ENCODE measurements at regions not wholly inside any gene's neighbourhood (a gene's known extent, or its start where the extent isn't known, plus 50 kb on each side); places are given as distances from the start of the nearest gene placed in this dataset.
"Not testable (repeated sequence)": the region's sequence is repeated elsewhere in the genome, so short reads cannot be mapped to it uniquely, and the experiment has no call there.

DNA sequence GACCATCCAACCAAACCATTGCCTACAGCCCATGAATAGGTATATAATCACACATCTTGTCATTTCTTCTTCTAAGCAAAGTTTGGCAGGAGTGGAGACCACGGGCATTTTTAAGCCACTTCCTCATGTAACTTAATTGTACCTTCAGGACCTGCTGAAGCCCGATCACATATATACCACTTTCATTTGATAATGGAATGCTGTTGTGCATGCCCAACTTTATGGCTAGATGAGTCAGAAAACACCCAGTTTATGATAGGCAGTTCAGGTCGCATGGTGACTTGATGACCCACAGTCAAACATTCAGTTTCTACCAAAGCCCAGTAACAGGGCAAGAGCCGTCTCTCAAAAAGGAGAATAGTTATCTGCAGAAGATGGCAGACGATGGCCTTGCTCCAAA is 2295.0 kb upstream of the ACO1 start:
- H3K36me3 Mint-ChIP-seq (ENCODE audit: low read depth) = no peaks in the 10 kb centered on the region
- POLR2A ChIA-PET = no interaction called here

DNA sequence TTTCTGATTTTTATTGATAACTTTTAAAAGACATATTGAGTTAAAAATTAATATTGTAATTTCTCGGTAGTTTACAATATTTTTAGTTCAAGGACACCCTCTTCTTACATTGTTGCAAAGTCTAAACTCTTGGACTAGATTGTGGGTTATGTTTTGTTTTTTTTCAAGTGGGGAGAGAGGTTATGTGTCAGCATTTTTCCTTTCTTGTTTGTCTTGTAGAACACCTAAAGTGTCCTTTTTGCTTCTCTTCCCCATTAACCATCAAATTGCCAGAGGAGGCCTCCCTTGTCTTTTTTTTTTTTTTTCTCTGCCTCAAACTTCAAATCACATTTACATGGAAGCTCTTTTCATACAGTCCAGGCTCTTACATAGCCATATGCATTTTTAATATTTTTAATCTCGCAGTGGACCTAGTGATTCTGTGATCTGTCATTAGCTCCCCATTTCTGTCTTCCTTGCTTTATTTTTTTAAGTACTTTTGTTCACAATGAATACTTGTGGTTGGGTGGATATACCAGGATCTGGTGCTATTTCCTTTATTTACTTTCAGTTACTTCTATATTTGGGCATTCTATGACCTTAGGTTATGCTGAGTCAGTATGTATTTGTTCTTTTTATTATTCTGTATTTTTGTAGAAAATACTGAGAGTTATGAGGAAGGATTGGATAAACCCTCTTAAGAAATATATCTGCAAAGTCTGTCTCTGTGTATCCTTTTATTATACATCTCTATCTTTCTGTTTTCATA is 2280.6 kb upstream of the ACO1 start:
- POLR2A ChIA-PET = no interaction called here
- H3K4me1 Mint-ChIP-seq = no peaks in the 10 kb centered on the region
- no peak for DNase-seq
- H3K36me3 Mint-ChIP-seq (ENCODE audit: low read depth) = no peaks in the 10 kb centered on the region
- H3K9me3 Mint-ChIP-seq = peaks cover 4% of the 10 kb centered on the region
- H3K27me3 Mint-ChIP-seq = no peaks in the 10 kb centered on the region
- CTCF ChIA-PET = no interaction called here
- H3K4me3 Mint-ChIP-seq = no peak overlapping the region
- no peak overlapping the region for H3K27ac Mint-ChIP-seq

More for the DNA sequence above, 2295.0 kb upstream of the ACO1 start:
- DNase-seq = no peak
- no peak overlapping the region for H3K4me3 Mint-ChIP-seq
- CTCF ChIA-PET = no interaction called here
- no peak overlapping the region for H3K27ac Mint-ChIP-seq
- no peaks in the 10 kb centered on the region for H3K4me1 Mint-ChIP-seq
- H3K9me3 Mint-ChIP-seq = no peaks in the 10 kb centered on the region
- no peaks in the 10 kb centered on the region for H3K27me3 Mint-ChIP-seq

DNA sequence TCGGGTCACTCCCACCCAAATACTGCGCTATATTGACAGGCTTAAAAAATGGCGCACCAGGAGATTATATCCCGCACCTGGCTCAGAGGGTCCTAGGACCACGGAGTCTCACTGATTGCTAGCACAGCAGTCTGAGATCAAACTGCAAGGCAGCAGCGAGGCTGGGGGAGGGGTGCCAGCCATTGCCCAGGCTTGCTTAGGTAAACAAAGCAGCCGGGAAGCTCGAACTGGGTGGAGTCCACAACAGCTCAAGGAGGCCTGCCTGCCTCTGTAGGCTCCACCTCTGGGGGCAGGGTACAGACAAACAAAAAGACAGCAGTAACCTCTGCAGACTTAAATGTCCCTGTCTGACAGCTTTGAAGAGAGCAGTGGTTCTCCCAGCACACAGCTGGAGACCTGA is 2277.3 kb upstream of the ACO1 start:
- H3K36me3 Mint-ChIP-seq (ENCODE audit: low read depth); H3K9me3 Mint-ChIP-seq; H3K27ac Mint-ChIP-seq; CTCF ChIA-PET; DNase-seq; H3K4me1 Mint-ChIP-seq; H3K27me3 Mint-ChIP-seq; POLR2A ChIA-PET; H3K4me3 Mint-ChIP-seq: not testable (repeated sequence)

DNA sequence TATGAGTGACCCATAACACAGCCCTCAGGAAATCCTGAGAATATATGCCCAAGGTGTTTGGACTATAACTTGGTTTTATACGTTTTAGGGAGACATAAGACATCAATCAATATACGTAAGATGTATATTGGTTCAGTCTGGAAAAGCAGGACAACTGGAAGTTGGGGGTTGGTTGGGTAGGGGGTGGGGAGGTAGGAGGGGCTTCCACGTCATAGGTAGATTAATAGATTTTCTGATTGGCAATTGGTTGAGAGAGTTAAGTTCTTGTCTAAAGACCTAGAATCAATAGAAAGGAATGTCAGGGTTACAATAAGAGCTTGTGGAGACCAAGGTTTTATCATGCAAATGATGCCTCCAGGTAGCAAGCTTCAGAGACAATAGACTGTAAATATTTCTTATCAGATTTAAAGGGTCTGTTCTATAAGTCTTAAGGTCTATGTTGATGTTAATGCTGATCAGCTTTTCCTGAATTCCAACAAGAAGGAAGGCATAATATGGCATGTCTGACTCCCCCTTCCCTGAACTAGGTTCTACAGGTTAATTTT is 2267.7 kb upstream of the ACO1 start:
- Mint-ChIP-seq H3K27me3 (no peaks in the 10 kb centered on the region), H3K9me3 (no peaks in the 10 kb centered on the region), H3K36me3 (ENCODE audit: low read depth) (no peaks in the 10 kb centered on the region), H3K4me1 (no peaks in the 10 kb centered on the region), H3K27ac (no peak overlapping the region), H3K4me3 (no peak overlapping the region)
- ChIA-PET CTCF (no interaction called here), POLR2A (no interaction called here)
- no peak for DNase-seq

DNA sequence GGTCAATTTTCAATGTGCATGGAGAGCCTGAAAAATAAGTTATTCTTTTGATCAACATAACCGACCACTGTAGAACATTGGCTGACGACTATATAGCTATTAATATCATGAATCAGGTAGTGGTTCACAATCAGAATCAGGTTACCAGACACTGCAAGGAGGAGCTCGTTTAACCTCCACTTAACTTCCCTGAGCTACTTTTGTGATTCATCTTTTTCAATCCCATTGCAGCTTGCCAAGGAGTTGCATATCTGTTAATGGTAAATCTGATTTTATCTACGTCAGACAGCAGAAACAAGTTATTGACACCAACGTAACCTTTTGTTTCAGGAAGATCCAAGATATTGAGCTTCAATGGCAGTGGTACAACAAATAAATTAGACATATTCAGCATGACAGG is 2263.8 kb upstream of the ACO1 start:
- DNase-seq = no peak
- Mint-ChIP-seq H3K27me3 (no peaks in the 10 kb centered on the region), H3K4me3 (no peak overlapping the region), H3K4me1 (no peaks in the 10 kb centered on the region), H3K9me3 (no peaks in the 10 kb centered on the region), H3K36me3 (ENCODE audit: low read depth) (no peaks in the 10 kb centered on the region), H3K27ac (no peak overlapping the region)
- POLR2A ChIA-PET = no interaction called here
- CTCF ChIA-PET = interaction anchor here (0.7 kb wide), 1 partner anchor 27 kb away, joined by 3 read pairs; no protein-coding TSS in a partner anchor

DNA sequence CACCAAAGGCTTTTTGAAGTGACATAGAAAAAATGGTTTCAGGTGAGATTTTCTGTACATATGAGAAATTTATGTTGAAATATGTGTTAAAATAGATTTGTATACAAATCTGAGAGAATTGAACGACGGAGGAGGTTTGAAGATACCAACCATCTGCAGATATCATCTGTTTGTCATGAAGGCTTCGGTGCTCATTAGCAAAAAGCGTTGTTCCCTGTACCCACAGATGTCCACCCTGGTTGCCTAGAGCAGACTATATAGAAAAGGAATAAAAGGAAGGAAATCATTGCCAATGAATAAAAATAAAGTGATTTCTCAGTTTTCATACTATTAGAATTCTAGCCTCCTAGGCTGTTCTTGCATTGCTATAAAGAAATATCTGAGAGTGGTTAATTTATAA is 2262.8 kb upstream of the ACO1 start:
- Mint-ChIP-seq H3K9me3 (no peaks in the 10 kb centered on the region), H3K4me1 (no peaks in the 10 kb centered on the region), H3K36me3 (ENCODE audit: low read depth) (no peaks in the 10 kb centered on the region), H3K4me3 (no peak overlapping the region), H3K27ac (no peak overlapping the region), H3K27me3 (no peaks in the 10 kb centered on the region)
- POLR2A ChIA-PET = no interaction called here
- CTCF ChIA-PET = no interaction called here
- no peak for DNase-seq

DNA sequence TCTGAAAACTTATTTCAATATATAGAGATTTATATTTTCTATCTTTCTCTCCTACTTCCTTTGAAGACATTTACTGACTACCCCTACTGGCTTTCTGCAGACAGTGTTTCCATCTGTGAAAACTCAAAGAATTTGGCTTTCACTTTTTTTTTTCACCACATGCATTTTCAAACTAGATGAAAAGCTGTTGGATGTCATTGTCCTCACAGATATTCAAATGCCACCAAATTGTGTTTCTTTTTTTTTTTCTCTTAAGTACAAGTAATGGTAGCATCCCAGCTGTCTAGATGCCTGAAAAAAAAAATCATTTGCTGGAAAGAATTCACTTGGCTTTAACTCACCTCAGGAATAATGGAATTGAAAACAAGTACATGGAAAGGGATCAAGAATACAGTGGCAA is 2258.6 kb upstream of the ACO1 start:
- H3K27me3 Mint-ChIP-seq = no peaks in the 10 kb centered on the region
- H3K4me3 Mint-ChIP-seq = no peak overlapping the region
- no peaks in the 10 kb centered on the region for H3K36me3 Mint-ChIP-seq (ENCODE audit: low read depth)
- CTCF ChIA-PET = no interaction called here
- H3K27ac Mint-ChIP-seq = no peak overlapping the region
- H3K9me3 Mint-ChIP-seq = no peaks in the 10 kb centered on the region
- POLR2A ChIA-PET = no interaction called here
- H3K4me1 Mint-ChIP-seq = no peaks in the 10 kb centered on the region
- no peak for DNase-seq

DNA sequence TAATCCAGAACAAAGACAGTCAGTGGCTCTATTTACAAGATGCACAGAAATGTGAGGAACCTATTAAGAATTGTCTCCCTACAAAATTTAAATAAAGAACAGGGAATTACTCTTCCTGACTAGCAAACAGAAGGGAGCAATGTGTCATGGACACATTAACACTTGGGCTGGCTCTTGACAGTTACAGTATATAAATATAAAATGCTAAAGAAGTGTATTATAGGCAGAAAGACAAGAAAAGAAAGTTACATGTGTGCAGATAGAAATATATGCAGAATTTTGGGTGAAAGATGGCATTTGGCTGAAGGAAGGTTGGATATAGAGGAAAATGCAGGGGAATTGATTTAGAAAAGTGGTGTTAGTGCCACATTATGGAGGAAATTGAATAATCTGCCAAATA is 2257.1 kb upstream of the ACO1 start:
- CTCF ChIA-PET = no interaction called here
- no peaks in the 10 kb centered on the region for H3K9me3 Mint-ChIP-seq
- no peaks in the 10 kb centered on the region for H3K36me3 Mint-ChIP-seq (ENCODE audit: low read depth)
- no peak for DNase-seq
- no peak overlapping the region for H3K4me3 Mint-ChIP-seq
- POLR2A ChIA-PET = no interaction called here
- H3K27me3 Mint-ChIP-seq = no peaks in the 10 kb centered on the region
- H3K27ac Mint-ChIP-seq = no peak overlapping the region
- H3K4me1 Mint-ChIP-seq = no peaks in the 10 kb centered on the region

DNA sequence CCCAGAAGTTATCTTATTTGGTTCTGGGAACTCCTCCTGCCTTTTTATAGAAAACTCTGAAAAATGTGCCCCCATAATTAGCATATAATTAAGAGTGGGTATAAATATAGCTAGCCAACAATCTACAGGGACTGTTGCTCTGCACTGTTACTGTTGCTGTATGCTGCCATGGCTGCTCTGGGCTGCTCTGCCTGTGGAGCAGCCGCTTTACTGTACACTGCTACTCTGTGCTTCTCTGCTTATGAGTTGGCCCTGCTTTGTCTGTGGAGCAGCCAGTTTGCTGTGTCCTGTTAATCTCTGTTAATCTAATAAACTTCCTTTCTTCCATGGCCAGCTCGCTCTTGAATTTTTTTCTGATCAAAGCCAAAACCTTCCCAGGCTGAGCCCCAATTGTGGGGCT is 2244.0 kb upstream of the ACO1 start:
- H3K4me1 Mint-ChIP-seq = no peaks in the 10 kb centered on the region
- ChIA-PET POLR2A (interaction anchor here (0.6 kb wide), 1 partner anchor 453 kb away, joined by 4 read pairs; no protein-coding TSS in a partner anchor), CTCF (no interaction called here)
- H3K9me3 Mint-ChIP-seq = peaks cover 11% of the 10 kb centered on the region
- H3K4me3 Mint-ChIP-seq = no peak overlapping the region
- no peak overlapping the region for H3K27ac Mint-ChIP-seq
- H3K36me3 Mint-ChIP-seq (ENCODE audit: low read depth) = no peaks in the 10 kb centered on the region
- no peak for DNase-seq
- no peaks in the 10 kb centered on the region for H3K27me3 Mint-ChIP-seq

DNA sequence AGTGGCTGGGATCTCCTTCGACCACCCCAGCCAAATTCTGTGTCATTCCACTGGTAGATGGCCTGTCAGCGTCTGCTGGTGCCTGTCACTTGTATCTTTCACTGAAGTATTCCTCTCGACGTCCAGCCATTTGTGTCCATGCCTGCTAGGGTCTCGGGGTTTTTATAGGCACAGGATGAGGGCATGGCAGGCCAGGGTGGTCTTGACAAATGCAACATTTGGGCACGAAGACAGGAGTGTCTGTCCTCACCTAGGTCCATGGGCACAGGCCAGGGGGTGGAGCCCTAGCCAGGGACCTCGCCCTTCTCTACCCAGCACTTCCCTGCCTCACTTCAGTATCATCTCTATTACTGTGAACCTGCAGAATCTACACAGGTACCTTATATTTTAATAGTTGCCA is 2223.9 kb upstream of the ACO1 start:
- no peak for DNase-seq
- no peaks in the 10 kb centered on the region for H3K27me3 Mint-ChIP-seq

DNA sequence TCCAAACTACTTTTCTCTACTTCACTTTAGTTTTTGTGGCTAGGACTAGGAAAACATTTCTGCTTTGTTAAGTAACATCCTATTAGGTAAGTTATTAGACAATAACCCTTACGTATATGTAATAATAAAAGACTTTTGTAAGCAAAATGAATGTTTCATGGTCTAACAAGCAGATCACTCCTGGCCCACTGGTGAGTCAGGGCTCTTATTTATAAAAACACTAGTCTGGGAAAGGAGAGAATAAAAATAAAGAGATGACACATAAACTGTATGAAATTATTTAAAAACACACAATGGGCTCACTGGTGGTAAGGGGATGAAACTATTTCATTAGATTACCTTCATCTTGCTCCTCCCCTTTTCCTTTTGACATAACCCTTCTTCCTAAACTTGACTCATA is 2212.2 kb upstream of the ACO1 start:
- Mint-ChIP-seq H3K27me3 (no peaks in the 10 kb centered on the region), H3K4me3 (no peak overlapping the region), H3K27ac (no peak overlapping the region), H3K36me3 (ENCODE audit: low read depth) (no peaks in the 10 kb centered on the region), H3K4me1 (no peaks in the 10 kb centered on the region), H3K9me3 (no peaks in the 10 kb centered on the region)
- no peak for DNase-seq
- CTCF ChIA-PET = no interaction called here
- POLR2A ChIA-PET = no interaction called here

More for the DNA sequence above, 2223.9 kb upstream of the ACO1 start:
- Mint-ChIP-seq H3K36me3 (ENCODE audit: low read depth) (no peaks in the 10 kb centered on the region), H3K27ac (no peak overlapping the region), H3K4me3 (no peak overlapping the region), H3K9me3 (no peaks in the 10 kb centered on the region), H3K4me1 (no peaks in the 10 kb centered on the region)
- POLR2A ChIA-PET = no interaction called here
- CTCF ChIA-PET = no interaction called here

DNA sequence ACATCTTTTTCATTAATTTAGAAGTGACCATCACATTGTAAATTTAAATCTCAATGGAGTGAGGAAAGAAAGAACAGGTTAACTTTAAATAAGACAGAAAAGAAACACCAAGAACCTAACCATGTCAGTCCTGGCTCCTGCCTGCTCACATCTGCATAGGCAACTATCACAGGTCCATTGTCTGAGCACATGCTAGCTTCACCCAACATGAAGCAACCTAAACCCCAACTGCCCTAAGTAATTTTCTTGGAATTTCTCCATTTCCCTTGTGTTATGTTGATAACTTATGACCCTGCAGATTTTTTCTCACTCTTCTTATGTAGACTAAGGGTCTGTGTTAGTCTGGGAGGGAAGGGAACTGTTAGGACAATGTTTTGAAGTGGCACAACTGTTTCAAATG is 2205.8 kb upstream of the ACO1 start:
- H3K27me3 Mint-ChIP-seq = no peaks in the 10 kb centered on the region
- DNase-seq = no peak
- ChIA-PET CTCF (no interaction called here), POLR2A (no interaction called here)
- no peaks in the 10 kb centered on the region for H3K36me3 Mint-ChIP-seq (ENCODE audit: low read depth)
- H3K27ac Mint-ChIP-seq = no peak overlapping the region
- no peaks in the 10 kb centered on the region for H3K9me3 Mint-ChIP-seq
- no peaks in the 10 kb centered on the region for H3K4me1 Mint-ChIP-seq
- no peak overlapping the region for H3K4me3 Mint-ChIP-seq

DNA sequence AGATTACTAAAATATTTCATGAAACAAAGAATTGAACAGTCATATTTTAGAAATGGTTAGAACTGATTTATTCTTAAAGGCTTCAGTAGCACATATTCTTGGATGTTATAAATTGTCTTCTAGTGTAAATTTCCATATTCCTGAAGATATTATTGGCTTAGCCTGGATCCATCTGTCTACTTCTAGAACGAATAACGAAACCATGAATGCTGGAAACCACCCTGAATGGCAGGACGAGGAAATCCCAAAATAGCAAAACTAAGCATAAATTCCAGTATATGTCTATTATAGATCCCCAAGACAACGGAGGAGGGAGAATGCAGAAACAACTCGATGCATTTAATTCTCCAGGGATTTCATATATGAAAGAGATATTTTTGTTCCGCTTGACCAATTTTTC is 2191.0 kb upstream of the ACO1 start:
- Mint-ChIP-seq H3K27ac (no peak overlapping the region), H3K36me3 (ENCODE audit: low read depth) (no peaks in the 10 kb centered on the region), H3K4me3 (no peak overlapping the region), H3K4me1 (no peaks in the 10 kb centered on the region), H3K27me3 (no peaks in the 10 kb centered on the region), H3K9me3 (peaks cover 17% of the 10 kb centered on the region)
- no peak for DNase-seq
- ChIA-PET POLR2A (no interaction called here), CTCF (no interaction called here)

DNA sequence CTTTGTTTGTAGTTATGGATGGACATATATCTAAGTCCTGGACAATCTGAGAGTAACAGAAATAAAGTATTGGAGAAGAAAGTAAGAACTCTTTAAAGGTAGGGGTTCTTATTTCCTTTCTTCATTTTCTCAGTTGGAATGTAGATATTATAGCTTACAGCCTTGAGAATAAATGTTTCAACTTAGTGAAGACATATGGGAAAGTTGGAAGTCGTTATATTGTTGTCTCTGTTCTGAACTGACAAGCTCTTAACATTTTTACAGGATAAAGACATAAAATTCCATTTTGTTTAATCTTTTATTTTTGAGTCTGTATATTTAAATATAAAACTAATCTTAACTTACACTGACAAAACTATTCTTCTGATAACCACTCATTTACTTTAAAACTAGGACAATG is 2187.5 kb upstream of the ACO1 start:
- H3K4me1 Mint-ChIP-seq = no peaks in the 10 kb centered on the region
- peaks cover 13% of the 10 kb centered on the region for H3K9me3 Mint-ChIP-seq
- CTCF ChIA-PET = no interaction called here
- H3K27me3 Mint-ChIP-seq = no peaks in the 10 kb centered on the region
- POLR2A ChIA-PET = no interaction called here
- no peak overlapping the region for H3K4me3 Mint-ChIP-seq
- no peaks in the 10 kb centered on the region for H3K36me3 Mint-ChIP-seq (ENCODE audit: low read depth)
- DNase-seq = no peak
- no peak overlapping the region for H3K27ac Mint-ChIP-seq

Data from activated CD4-positive, alpha-beta T cell treated with anti-CD3 and anti-CD28 coated beads, Interleukin-2, amount 10 ng/mL, durations not matched to agents 7 days and 5 days (primary cell).